ENCODE measurements at regions not wholly inside any gene's neighbourhood (a gene's known extent, or its start where the extent isn't known, plus 50 kb on each side); places are given as distances from the start of the nearest gene placed in this dataset.

GRCh38 chr6:88455317-88455716 is 289.2 kb upstream of the CNR1 start:
- Mint-ChIP-seq H3K4me3 (no peak overlapping the region), H3K9me3 (peaks cover 0 to 5% (median 0%) of the 10 kb centered on the region in 3 donors), H3K27me3 (peaks cover 9 to 10% of the 10 kb centered on the region in 2 donors), H3K36me3 (no peaks in the 10 kb centered on the region), H3K4me1 (no peaks in the 10 kb centered on the region), H3K27ac (no peak overlapping the region)
- WGBS (ENCODE audit: insufficient coverage), result 30% methylated on average over 2 of the region's 3 CpGs
- Histone ChIP-seq H3K4me3 (ENCODE audit: control insufficient read depth in 1 of 2, extremely low read depth in 1 of 2, low read length in 1 of 2) (no peak overlapping the region), H3K4me1 (ENCODE audit: control insufficient read depth in 1 of 2, extremely low read depth in 1 of 2, insufficient read depth in 2 of 2, low read length in 2 of 2) (no peaks in the 10 kb centered on the region), H3K9me3 (no peaks in the 10 kb centered on the region), H3K27ac (ENCODE audit: low read length) (no peak overlapping the region), H3K36me3 (ENCODE audit: control insufficient read depth in 2 of 2, extremely low read depth in 1 of 2, insufficient read depth in 1 of 2, low read length in 1 of 2) (no peaks in the 10 kb centered on the region), H3K27me3 (replicated peaks in 1 of 2; ENCODE audit: control insufficient read depth in 2 of 2, extremely low read depth in 1 of 2, insufficient read depth in 2 of 2, low read length in 1 of 2) (no peaks in the 10 kb centered on the region)
- CTCF ChIA-PET, result no interaction called here
- ATAC-seq (replicated peaks in 1 of 4) (no peak), DNase-seq (no peak)
- POLR2A ChIA-PET, result no interaction called here

- Histone ChIP-seq H3K27me3 (replicated peaks in 1 of 2; ENCODE audit: control insufficient read depth in 2 of 2, extremely low read depth in 1 of 2, insufficient read depth in 2 of 2, low read length in 1 of 2) (no peaks in the 10 kb centered on the region), H3K4me3 (ENCODE audit: control insufficient read depth in 1 of 2, extremely low read depth in 1 of 2, low read length in 1 of 2) (no peak overlapping the region), H3K9me3 (no peaks in the 10 kb centered on the region), H3K27ac (ENCODE audit: low read length) (no peak overlapping the region), H3K4me1 (ENCODE audit: control insufficient read depth in 1 of 2, extremely low read depth in 1 of 2, insufficient read depth in 2 of 2, low read length in 2 of 2) (no peaks in the 10 kb centered on the region), H3K36me3 (ENCODE audit: control insufficient read depth in 2 of 2, extremely low read depth in 1 of 2, insufficient read depth in 1 of 2, low read length in 1 of 2) (no peaks in the 10 kb centered on the region)
- Mint-ChIP-seq H3K4me3 (no peak overlapping the region), H3K9me3 (peaks cover 0 to 8% (median 0%) of the 10 kb centered on the region in 3 donors), H3K27me3 (peaks cover 12% of the 10 kb centered on the region in 2 donors), H3K27ac (no peak overlapping the region), H3K4me1 (no peaks in the 10 kb centered on the region), H3K36me3 (no peaks in the 10 kb centered on the region)
- CTCF ChIA-PET, result no interaction called here
- WGBS (ENCODE audit: insufficient coverage), result 47% methylated on average over 2 of the region's 2 CpGs
- no peak for DNase-seq
- ATAC-seq (replicated peaks in 1 of 4), result no peak
- POLR2A ChIA-PET, result no interaction called here
These were observed 288.5 kb upstream of the CNR1 start for GRCh38 chr6:88454658-88455057.

GRCh38 chr6:88449770-88450169 is 283.6 kb upstream of the CNR1 start:
- Histone ChIP-seq H3K4me1 (ENCODE audit: control insufficient read depth in 1 of 2, extremely low read depth in 1 of 2, insufficient read depth in 2 of 2, low read length in 2 of 2) (no peaks in the 10 kb centered on the region), H3K27ac (ENCODE audit: low read length) (no peak overlapping the region), H3K36me3 (ENCODE audit: control insufficient read depth in 2 of 2, extremely low read depth in 1 of 2, insufficient read depth in 1 of 2, low read length in 1 of 2) (no peaks in the 10 kb centered on the region), H3K4me3 (ENCODE audit: control insufficient read depth in 1 of 2, extremely low read depth in 1 of 2, low read length in 1 of 2) (no peak overlapping the region), H3K27me3 (replicated peaks in 1 of 2; ENCODE audit: control insufficient read depth in 2 of 2, extremely low read depth in 1 of 2, insufficient read depth in 2 of 2, low read length in 1 of 2) (no peaks in the 10 kb centered on the region), H3K9me3 (no peaks in the 10 kb centered on the region)
- CTCF ChIA-PET, result no interaction called here
- H3K9me3 Mint-ChIP-seq, result peaks cover 0 to 13% (median 0%) of the 10 kb centered on the region in 3 donors
- H3K27ac Mint-ChIP-seq, result no peak overlapping the region
- WGBS (ENCODE audit: insufficient coverage), result no CpG with 5 or more reads among the region's 3 CpGs
- no peaks in the 10 kb centered on the region for H3K4me1 Mint-ChIP-seq
- H3K36me3 Mint-ChIP-seq, result no peaks in the 10 kb centered on the region
- H3K27me3 Mint-ChIP-seq, result peaks cover 7 to 15% of the 10 kb centered on the region in 2 donors
- DNase-seq (no peak), ATAC-seq (replicated peaks in 1 of 4) (no peak)
- POLR2A ChIA-PET, result no interaction called here
- no peak overlapping the region for H3K4me3 Mint-ChIP-seq

DNA sequence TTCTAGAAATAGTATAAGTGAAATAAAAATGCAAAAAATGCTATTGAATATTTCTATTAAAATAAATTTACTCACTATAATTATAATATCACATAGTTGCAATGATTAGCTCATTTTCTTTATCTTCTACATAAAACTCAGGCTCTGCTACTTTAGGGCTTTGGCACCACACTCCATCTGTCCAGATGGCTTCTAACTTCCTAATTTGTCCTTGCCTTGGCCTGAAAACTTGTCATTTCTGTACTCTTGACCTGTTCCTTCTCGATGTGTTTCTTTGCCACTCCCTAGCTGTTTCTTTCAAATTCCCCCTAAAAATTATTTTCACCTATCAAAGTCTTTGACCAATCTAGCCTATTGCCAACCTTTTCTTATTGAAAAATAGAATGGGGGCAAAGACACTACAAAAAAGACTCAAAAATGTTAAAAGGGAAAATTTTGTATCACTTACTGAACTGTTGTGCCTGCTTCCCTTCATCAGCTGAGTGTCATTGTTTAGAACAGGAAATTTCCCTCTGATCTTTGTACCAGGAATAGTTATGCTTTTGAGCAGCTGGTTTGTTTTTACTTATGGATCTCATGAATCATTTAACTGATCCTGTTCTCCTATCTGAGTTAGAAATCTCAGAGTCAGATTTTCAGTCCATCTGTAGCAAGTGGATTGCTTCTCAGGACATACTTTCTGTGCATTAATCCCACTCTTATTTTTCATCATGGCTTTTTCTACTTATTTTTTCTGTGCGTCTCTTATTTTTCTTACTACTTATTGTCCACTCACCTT is 279.2 kb upstream of the CNR1 start:
- no peaks in the 10 kb centered on the region for H3K27me3 ChIP-seq (replicated peaks in 1 of 2; ENCODE audit: control insufficient read depth in 2 of 2, extremely low read depth in 1 of 2, insufficient read depth in 2 of 2, low read length in 1 of 2)

GRCh38 chr6:88443554-88443953 is 277.4 kb upstream of the CNR1 start:
- no peaks in the 10 kb centered on the region for H3K36me3 Mint-ChIP-seq
- no peak for ATAC-seq (replicated peaks in 1 of 4)
- H3K36me3 ChIP-seq (ENCODE audit: control insufficient read depth in 2 of 2, extremely low read depth in 1 of 2, insufficient read depth in 1 of 2, low read length in 1 of 2), result no peaks in the 10 kb centered on the region
- CTCF ChIA-PET, result no interaction called here
- WGBS (ENCODE audit: insufficient coverage), result no CpG with 5 or more reads among the region's 1 CpG
- no peaks in the 10 kb centered on the region for H3K9me3 ChIP-seq
- DNase-seq, result no peak
- H3K27me3 ChIP-seq (replicated peaks in 1 of 2; ENCODE audit: control insufficient read depth in 2 of 2, extremely low read depth in 1 of 2, insufficient read depth in 2 of 2, low read length in 1 of 2), result no peaks in the 10 kb centered on the region
- H3K4me1 Mint-ChIP-seq, result no peaks in the 10 kb centered on the region
- H3K9me3 Mint-ChIP-seq, result peaks cover 0 to 5% (median 0%) of the 10 kb centered on the region in 3 donors
- H3K27me3 Mint-ChIP-seq, result peaks cover 0 to 3% of the 10 kb centered on the region in 2 donors
- POLR2A ChIA-PET, result no interaction called here
- no peaks in the 10 kb centered on the region for H3K4me1 ChIP-seq (ENCODE audit: control insufficient read depth in 1 of 2, extremely low read depth in 1 of 2, insufficient read depth in 2 of 2, low read length in 2 of 2)
- H3K27ac ChIP-seq (ENCODE audit: low read length), result no peak overlapping the region
- H3K27ac Mint-ChIP-seq, result no peak overlapping the region
- H3K4me3 ChIP-seq (ENCODE audit: control insufficient read depth in 1 of 2, extremely low read depth in 1 of 2, low read length in 1 of 2), result no peak overlapping the region
- no peak overlapping the region for H3K4me3 Mint-ChIP-seq

More for the DNA sequence above, 279.2 kb upstream of the CNR1 start:
- Mint-ChIP-seq H3K27ac (no peak overlapping the region), H3K4me3 (no peak overlapping the region), H3K4me1 (no peaks in the 10 kb centered on the region), H3K36me3 (no peaks in the 10 kb centered on the region), H3K9me3 (peaks cover 0 to 9% (median 0%) of the 10 kb centered on the region in 3 donors), H3K27me3 (peaks cover 2 to 6% of the 10 kb centered on the region in 2 donors)
- no peaks in the 10 kb centered on the region for H3K9me3 ChIP-seq
- DNase-seq, result no peak
- ChIA-PET POLR2A (no interaction called here), CTCF (interaction anchor here in 1 of 2 donors (0.5 kb wide), 1 partner anchor 587 kb away, joined by 3 read pairs; no protein-coding TSS in a partner anchor)
- ATAC-seq (replicated peaks in 1 of 4), result no peak
- H3K4me1 ChIP-seq (ENCODE audit: control insufficient read depth in 1 of 2, extremely low read depth in 1 of 2, insufficient read depth in 2 of 2, low read length in 2 of 2), result no peaks in the 10 kb centered on the region
- H3K36me3 ChIP-seq (ENCODE audit: control insufficient read depth in 2 of 2, extremely low read depth in 1 of 2, insufficient read depth in 1 of 2, low read length in 1 of 2), result no peaks in the 10 kb centered on the region
- WGBS (ENCODE audit: insufficient coverage), result no CpG with 5 or more reads among the region's 2 CpGs
- H3K27ac ChIP-seq (ENCODE audit: low read length), result no peak overlapping the region
- no peak overlapping the region for H3K4me3 ChIP-seq (ENCODE audit: control insufficient read depth in 1 of 2, extremely low read depth in 1 of 2, low read length in 1 of 2)

- no peak for ATAC-seq (replicated peaks in 1 of 4)
- ChIA-PET CTCF (no interaction called here), POLR2A (no interaction called here)
- Histone ChIP-seq H3K27ac (ENCODE audit: low read length) (no peak overlapping the region), H3K36me3 (ENCODE audit: control insufficient read depth in 2 of 2, extremely low read depth in 1 of 2, insufficient read depth in 1 of 2, low read length in 1 of 2) (no peaks in the 10 kb centered on the region), H3K4me3 (ENCODE audit: control insufficient read depth in 1 of 2, extremely low read depth in 1 of 2, low read length in 1 of 2) (no peak overlapping the region), H3K4me1 (ENCODE audit: control insufficient read depth in 1 of 2, extremely low read depth in 1 of 2, insufficient read depth in 2 of 2, low read length in 2 of 2) (no peaks in the 10 kb centered on the region), H3K27me3 (replicated peaks in 1 of 2; ENCODE audit: control insufficient read depth in 2 of 2, extremely low read depth in 1 of 2, insufficient read depth in 2 of 2, low read length in 1 of 2) (no peaks in the 10 kb centered on the region), H3K9me3 (no peaks in the 10 kb centered on the region)
- Mint-ChIP-seq H3K4me1 (no peaks in the 10 kb centered on the region), H3K36me3 (no peaks in the 10 kb centered on the region), H3K27me3 (peaks cover 0 to 3% of the 10 kb centered on the region in 2 donors), H3K9me3 (peaks cover 0 to 5% (median 0%) of the 10 kb centered on the region in 3 donors), H3K27ac (no peak overlapping the region), H3K4me3 (no peak overlapping the region)
- no peak for DNase-seq
- 72% methylated on average over 2 of the region's 4 CpGs for WGBS (ENCODE audit: insufficient coverage)
These were observed 276.6 kb upstream of the CNR1 start for GRCh38 chr6:88442737-88443136.
